Stomach (tissue), 8 donors: ENCODE measurements at regions not wholly inside any gene's neighbourhood (a gene's known extent, or its start where the extent isn't known, plus 50 kb on each side); places are given as distances from the start of the nearest gene placed in this dataset.

ENCODE experiments used
- DNase-seq, 2 donors: peaks; one replicate each; pipeline versions ENCODE4 v3.0.0 to v3.0.0-alpha.2; 2013 to 2019
- H3K27ac ChIP-seq, 5 donors: fragments of 200-600 bp in 4 of 5; sonication (generic) in 4 of 5; one replicate each; pipeline ENCODE4 v1.5.1; 2013 to 2019; ENCODE audit warnings: mild to moderate bottlenecking in 1 of 5, moderate library complexity in 1 of 5
- H3K27me3 ChIP-seq, 3 donors: fragments of 200-600 bp; sonication (generic); one replicate each; pipeline ENCODE4 v1.5.1; 2017 to 2019; ENCODE audit warnings: mixed run types in 1 of 3
- H3K36me3 ChIP-seq, 4 donors: fragments of 200-600 bp; sonication (generic); 1 replicate in 3 of 4; 2 replicates in 1 of 4; pipeline ENCODE4 v1.5.1; 2016 to 2019
- H3K4me1 ChIP-seq, 4 donors: fragments of 200-600 bp; sonication (generic); one replicate each; pipeline ENCODE4 v1.5.1; 2016 to 2019
- H3K4me3 ChIP-seq, 4 donors: fragments of 200-600 bp; sonication (generic) in 3 of 4; one replicate each; pipeline ENCODE4 v1.5.1; 2016 to 2019; ENCODE audit warnings: mild to moderate bottlenecking in 1 of 4
- H3K9me3 ChIP-seq, 4 donors: fragments of 200-600 bp; sonication (generic); one replicate each; pipeline ENCODE4 v1.5.1; 2016 to 2019
- EP300 ChIP-seq: sonication (generic); formaldehyde crosslinking; IDR thresholded peaks from one replicate; pipeline ENCODE4 v1.6.1; 2017; ENCODE audit warnings: antibody characterized with exemption
- POLR2A ChIP-seq, 4 donors: fragments of 450-650 bp; IDR thresholded peaks; one replicate each; pipeline ENCODE4 v1.6.1; 2016; ENCODE audit warnings: antibody characterized with exemption in 4 of 4, control low read depth in 2 of 4, mild to moderate bottlenecking in 1 of 4, moderate library complexity in 1 of 4
- POLR2AphosphoS5 ChIP-seq, 3 donors: sonication (generic); formaldehyde crosslinking; IDR thresholded peaks; one replicate each; pipeline ENCODE4 v1.6.1; 2016; ENCODE audit warnings: antibody characterized with exemption in 3 of 3
- WGBS, 5 donors: extraction: QIAGEN DNeasy Blood & Tissue Kit in 3 of 5; methylation state at CpG; one replicate each; pipeline versions ENCODE4 v1.1.5 to v1.1.7; 2013 to 2018; 5-methylcytosine and 5-hydroxymethylcytosine counted together
- intact Hi-C: fragments of 100-400 bp; cut with DNase I; formaldehyde crosslinking; loops from one replicate; pipeline ENCODE4 v1.15.1; 2023; ENCODE audit warnings: low total_unique reads
- TF ChIP-seq, protein P1 (sequence below), 7 experiments: fragments of 450-650 bp in 4 of 7; fragments of 200-600 bp in 3 of 7; sonication (generic) in 3 of 7; IDR thresholded peaks; one replicate each; pipeline ENCODE4 v1.5.1; 2016 to 2019; ENCODE audit warnings: antibody characterized with exemption in 7 of 7, control low read depth in 2 of 7, mild to moderate bottlenecking in 1 of 7
- donor health status: healthy with polysubstance abuse.
- donor health status: Bipolar disorder and iron deficiency.
- donor health status: healthy.

DNA sequence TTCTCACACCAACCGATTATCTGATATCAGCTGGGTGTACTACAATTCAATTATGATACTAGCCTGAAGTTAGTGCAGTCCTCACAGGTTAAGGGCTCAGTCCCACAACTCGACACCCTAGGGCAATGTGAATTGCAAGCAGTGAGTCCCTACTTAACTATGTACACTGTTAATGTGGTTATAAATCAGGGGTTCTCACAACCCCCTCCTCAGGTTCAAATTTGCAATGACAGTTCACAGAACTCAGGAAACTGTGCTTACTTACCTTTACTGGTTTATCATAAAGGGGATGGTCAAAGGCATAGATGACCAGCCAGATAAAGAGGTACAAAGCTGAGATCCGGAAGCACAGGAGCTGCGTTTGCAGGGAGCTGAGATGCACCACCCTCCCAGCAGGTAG lies 1379.1 kb upstream of the CDH2 start:
- no peak overlapping the region for H3K4me3 ChIP-seq
- 68 to 77% (median 75%) methylated on average over 4 of the region's 4 CpGs for WGBS, 5 donors
- no peak for DNase-seq
- H3K36me3 ChIP-seq, result no peaks in the 10 kb centered on the region
- H3K27me3 ChIP-seq, result no peaks in the 10 kb centered on the region
- TF ChIP-seq POLR2AphosphoS5 (IDR thresholded peaks at IDR 0.05) (no peak), EP300 (no peak), POLR2A (IDR thresholded peaks at IDR 0.05) (no peak)
- TF ChIP-seq, protein P1, sequence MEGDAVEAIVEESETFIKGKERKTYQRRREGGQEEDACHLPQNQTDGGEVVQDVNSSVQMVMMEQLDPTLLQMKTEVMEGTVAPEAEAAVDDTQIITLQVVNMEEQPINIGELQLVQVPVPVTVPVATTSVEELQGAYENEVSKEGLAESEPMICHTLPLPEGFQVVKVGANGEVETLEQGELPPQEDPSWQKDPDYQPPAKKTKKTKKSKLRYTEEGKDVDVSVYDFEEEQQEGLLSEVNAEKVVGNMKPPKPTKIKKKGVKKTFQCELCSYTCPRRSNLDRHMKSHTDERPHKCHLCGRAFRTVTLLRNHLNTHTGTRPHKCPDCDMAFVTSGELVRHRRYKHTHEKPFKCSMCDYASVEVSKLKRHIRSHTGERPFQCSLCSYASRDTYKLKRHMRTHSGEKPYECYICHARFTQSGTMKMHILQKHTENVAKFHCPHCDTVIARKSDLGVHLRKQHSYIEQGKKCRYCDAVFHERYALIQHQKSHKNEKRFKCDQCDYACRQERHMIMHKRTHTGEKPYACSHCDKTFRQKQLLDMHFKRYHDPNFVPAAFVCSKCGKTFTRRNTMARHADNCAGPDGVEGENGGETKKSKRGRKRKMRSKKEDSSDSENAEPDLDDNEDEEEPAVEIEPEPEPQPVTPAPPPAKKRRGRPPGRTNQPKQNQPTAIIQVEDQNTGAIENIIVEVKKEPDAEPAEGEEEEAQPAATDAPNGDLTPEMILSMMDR (IDR thresholded peaks at IDR 0.05), result no peak
- no peak overlapping the region for H3K27ac ChIP-seq
- H3K4me1 ChIP-seq, result no peaks in the 10 kb centered on the region
- H3K9me3 ChIP-seq, result peaks cover 0 to 5% (median 0%) of the 10 kb centered on the region in 4 donors
- intact Hi-C loops, result no loop called here

DNA sequence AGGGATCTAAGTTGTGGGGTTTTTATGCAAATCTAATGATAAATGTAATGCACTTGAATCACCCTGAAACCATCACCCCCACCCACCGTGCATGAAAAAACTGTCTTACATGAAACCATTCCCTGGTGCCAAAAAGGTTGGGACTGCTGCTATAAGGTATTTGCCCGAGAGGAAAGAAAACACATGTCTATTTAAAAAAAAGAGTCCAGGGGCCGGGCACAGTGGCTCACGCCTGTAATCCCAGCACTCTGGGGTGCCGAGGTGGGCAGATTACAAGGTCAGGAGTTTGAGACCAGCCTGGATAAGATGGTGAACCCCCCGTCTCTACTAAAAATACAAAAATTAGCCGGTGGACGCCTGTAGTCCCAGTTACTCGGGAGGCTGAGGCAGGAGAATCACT lies 1372.8 kb upstream of the CDH2 start:
- Histone ChIP-seq H3K4me3 (no peak overlapping the region), H3K27ac (no peak overlapping the region), H3K27me3 (no peaks in the 10 kb centered on the region), H3K4me1 (no peaks in the 10 kb centered on the region), H3K9me3 (peaks cover 0 to 17% (median 0%) of the 10 kb centered on the region in 4 donors), H3K36me3 (no peaks in the 10 kb centered on the region)
- DNase-seq, result no peak
- 87 to 93% (median 88%) methylated on average over 9 of the region's 9 CpGs for WGBS, 5 donors
- intact Hi-C loops, result no loop called here
- TF ChIP-seq, protein P1 (IDR thresholded peaks at IDR 0.05), result no peak
- TF ChIP-seq POLR2AphosphoS5 (IDR thresholded peaks at IDR 0.05) (no peak), EP300 (no peak), POLR2A (IDR thresholded peaks at IDR 0.05) (no peak)

DNA sequence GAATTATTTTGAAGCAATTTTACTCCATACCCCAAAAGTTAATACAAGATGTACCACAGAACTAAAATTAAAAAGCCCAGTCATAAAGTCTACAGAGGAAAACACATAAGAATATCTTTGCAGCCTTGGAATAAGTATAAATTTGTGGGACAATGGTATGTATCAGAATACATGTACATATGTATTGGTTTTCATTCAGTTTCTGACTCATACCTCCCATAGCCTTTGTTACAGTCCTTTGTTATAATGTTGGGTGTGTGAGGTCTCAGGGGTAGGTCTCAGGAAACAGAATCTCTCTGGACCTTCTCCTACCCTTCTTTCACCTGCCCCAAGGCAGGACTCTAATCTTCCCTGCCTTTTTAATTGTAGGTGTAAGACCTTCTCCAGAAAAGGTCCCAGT lies 1370.7 kb upstream of the CDH2 start:
- Histone ChIP-seq H3K27ac (no peak overlapping the region), H3K27me3 (no peaks in the 10 kb centered on the region), H3K9me3 (peaks cover 0 to 12% (median 0%) of the 10 kb centered on the region in 4 donors), H3K4me3 (no peak overlapping the region), H3K36me3 (no peaks in the 10 kb centered on the region), H3K4me1 (no peaks in the 10 kb centered on the region)
- intact Hi-C loops, result no loop called here
- TF ChIP-seq POLR2AphosphoS5 (IDR thresholded peaks at IDR 0.05), result no peak
- TF ChIP-seq EP300, result no peak
- no peak for TF ChIP-seq POLR2A (IDR thresholded peaks at IDR 0.05)
- TF ChIP-seq, protein P1 (IDR thresholded peaks at IDR 0.05), result no peak
- DNase-seq, result no peak

DNA sequence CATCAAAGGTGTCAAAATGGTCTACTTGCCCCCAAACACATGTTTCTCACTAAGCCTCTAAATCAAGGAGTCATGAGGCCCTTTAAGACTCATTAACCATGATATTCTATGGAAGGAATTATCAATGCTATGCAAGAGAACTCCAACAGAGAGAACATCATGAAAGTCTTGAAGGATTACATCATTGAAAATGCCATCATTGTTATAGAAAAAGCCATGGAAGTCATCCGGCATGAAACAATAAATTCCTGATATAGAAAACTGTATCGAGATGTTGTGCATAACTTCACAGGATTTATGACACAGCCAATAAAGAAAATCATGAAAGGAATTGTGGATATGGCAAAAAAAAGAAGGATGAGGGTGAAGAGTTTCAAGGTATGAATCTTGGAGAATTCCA lies 1363.6 kb upstream of the CDH2 start:
- H3K4me1 ChIP-seq, result no peaks in the 10 kb centered on the region
- WGBS, 5 donors, result 77 to 93% (median 88%) methylated on average over 2 of the region's 2 CpGs
- H3K36me3 ChIP-seq, result no peaks in the 10 kb centered on the region
- no peak overlapping the region for H3K27ac ChIP-seq
- H3K4me3 ChIP-seq, result no peak overlapping the region
- H3K27me3 ChIP-seq, result no peaks in the 10 kb centered on the region
- intact Hi-C loops, result no loop called here
- no peak for DNase-seq
- no peaks in the 10 kb centered on the region for H3K9me3 ChIP-seq
- TF ChIP-seq POLR2AphosphoS5 (IDR thresholded peaks at IDR 0.05) (no peak), EP300 (no peak), POLR2A (IDR thresholded peaks at IDR 0.05) (no peak)
- TF ChIP-seq, protein P1 (IDR thresholded peaks at IDR 0.05), result no peak
